ENCODE measurements at regions not wholly inside any gene's neighbourhood (a gene's known extent, or its start where the extent isn't known, plus 50 kb on each side); places are given as distances from the start of the nearest gene placed in this dataset.
A peak's percentile ranks its signal among the peaks of the same experiment; 100 is the strongest.
"Not testable (repeated sequence)": the region's sequence is repeated elsewhere in the genome, so short reads cannot be mapped to it uniquely, and the experiment has no call there.

DNA sequence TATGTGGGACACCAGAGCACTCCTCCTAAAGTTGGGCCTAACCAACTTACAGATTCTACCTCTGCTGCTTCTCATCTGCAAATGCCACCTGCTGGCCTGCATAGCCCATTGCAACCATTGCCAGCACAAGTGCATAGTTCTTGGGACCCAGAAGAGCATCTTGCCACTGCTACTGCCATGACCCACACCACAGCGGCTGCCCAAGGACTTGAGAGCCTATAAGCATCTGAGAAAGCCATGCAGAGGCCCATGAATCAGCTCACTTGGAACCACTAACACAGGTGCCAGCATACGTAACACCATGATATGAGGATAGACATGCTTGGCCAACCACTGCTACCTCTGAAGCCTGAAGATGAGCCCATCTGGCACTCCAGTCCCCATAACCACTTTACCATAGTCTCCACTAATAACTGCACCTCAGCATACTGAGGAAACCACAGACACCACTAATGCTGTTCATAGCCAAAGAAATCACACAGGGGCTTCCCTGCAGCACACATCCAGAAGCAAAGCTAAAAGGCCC, 258.1 kb upstream of the AGTR2 start:
- DNase-seq: no peak

DNA sequence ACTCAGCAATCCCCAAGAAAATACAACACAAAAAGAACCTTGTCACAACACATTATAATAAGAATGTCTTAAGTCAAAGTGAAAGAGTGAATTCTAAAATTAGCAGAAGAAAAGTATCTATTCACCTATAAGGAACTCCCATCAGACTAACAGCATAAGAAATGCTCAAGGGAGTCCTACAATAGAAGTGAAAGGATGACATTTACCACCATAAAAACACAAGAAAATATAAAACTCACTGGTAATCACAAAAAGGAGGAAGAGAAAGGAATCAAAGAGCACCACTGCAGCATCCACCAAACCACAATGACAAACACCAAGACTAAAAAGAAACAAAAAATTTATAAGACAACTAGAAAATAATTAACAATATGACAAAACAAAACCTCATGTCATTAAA, 257.0 kb upstream of the AGTR2 start:
- no peak for DNase-seq

DNA sequence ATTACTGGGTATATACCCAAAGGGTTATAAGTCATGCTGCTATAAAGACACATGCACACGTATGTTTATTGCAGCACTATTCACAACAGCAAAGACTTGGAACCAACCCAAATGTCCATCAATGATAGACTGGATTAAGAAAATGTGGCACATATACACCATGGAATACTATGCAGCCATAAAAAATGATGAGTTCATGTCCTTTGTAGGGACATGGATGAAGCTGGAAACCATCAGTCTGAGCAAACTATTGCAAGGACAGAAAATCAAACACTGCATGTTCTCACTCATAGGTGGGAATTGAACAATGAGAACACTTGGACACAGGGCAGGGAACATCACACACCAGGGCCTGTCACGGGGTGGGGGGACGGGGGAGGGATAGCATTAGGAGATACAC, 254.9 kb upstream of the AGTR2 start:
- DNase-seq: not testable (repeated sequence)

DNA sequence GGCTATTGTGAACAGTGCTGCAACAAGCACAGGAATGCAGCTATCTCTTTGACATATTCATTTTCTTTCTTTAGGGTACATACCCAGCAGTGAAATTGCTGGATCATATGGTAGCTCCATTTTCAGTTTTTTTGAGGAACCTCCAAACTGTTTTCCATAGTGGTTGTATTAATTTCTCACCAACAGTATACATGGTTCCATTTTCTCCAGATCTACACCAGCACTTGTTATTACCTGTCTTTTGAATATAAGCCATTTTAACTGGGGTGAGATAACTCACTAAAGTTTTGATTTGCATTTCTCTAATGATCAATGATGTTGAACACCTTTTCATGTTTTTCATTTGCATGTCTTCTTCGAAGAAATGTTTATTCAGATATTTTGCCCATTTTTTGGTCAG, 241.1 kb upstream of the AGTR2 start:
- no peak for DNase-seq

DNA sequence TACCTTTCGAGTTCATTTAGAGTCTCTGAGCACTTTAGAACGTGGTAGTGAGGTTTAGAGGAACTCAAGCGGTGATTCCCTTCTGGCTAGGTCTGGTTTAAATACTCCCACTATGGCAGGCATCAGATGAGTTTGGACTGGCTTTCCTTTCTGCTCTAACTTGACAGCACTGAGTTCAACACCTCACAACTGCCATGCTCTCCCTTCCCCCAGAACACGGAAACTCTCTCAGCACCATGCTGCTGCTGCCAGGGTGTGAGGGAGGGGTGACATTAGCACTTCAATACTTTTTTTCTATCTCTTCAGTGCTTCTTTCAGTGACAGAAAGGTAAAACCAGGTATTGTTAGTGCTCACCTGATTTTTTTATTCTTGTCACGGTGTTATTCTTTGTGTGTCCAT, 234.5 kb upstream of the AGTR2 start:
- DNase-seq: no peak

DNA sequence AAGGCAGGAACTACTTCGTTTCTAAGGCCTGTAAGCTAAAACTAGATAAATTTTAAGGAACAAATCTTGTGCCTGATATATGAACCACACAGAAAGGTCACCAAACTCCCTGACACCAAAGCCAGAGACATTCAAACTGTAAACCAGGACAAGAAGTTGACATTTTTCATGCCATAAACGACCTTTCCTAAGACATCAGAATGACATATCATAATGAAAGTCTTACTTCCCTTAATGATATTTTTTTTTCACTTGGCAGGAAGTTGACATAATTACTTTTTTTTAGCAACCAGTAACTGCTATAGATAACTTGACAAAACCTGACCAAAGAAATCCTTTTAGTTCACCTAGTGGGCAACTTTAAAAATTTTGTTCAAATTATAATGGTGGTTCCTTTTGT, 231.5 kb upstream of the AGTR2 start:
- no peak for DNase-seq

DNA sequence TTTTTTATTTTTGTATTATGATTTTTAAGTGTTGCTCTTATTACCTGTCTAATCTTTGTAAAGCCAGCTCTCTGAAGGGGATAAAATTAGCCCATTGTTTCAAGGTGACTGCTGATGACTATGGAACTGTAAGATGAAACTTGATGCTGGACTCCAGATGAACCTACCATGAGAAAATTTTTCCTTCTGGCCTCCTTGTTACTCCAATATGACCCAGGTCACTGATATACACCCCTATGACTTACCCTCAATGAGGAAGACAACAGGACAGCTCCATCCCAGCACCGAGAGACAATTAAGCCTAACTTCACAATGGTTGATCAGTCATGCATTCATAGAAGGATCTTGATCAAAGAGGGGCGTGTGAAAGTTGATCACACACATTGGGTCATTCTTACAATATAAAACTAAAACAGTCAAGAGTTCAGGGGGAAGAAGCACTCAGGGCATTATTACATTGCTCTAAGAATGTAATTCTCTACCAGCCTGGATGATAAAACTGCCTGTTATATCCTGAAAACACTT, 230.8 kb upstream of the AGTR2 start:
- DNase-seq: no peak

DNA sequence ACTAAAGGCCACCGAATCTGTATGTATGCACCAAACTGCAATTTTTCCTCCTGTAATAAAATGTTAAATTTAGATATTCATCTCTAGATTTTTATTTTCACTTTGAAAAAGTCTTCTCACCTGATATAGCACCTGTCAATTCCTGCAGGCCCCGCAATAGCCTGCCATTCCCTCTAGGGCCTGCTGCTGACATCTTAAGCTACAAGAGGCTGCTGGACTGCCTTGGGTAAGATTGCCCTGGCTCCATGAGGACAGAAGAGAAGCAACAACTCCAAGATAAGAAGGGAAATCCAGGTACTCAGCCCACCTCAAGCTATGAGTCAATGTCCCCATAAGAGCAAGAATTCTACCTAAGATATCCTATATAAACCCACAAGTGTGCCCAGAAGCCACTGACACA, 230.2 kb upstream of the AGTR2 start:
- DNase-seq: no peak

DNA sequence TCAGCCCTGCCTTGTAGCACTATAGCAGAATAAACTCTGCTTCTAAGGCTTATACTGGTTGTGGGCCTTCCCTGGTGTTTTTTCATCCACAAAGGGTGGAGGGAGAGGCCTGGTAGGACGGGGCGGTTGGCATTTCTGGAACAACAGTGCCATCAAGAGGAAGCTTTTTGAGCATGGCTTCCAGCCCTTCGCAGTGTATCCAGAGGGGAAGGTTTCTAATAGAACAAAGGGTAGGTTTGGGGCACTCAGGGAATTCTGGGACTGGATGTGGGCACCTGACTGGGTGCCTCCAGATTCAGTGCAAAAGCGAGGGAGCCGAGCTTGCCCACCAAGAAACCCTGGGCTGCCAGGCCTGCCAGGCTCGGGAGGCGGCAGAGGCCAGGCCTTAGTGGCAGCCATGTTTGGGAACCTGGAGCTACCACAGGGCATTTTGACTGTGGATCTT, 229.6 kb upstream of the AGTR2 start:
- DNase-seq: no peak

DNA sequence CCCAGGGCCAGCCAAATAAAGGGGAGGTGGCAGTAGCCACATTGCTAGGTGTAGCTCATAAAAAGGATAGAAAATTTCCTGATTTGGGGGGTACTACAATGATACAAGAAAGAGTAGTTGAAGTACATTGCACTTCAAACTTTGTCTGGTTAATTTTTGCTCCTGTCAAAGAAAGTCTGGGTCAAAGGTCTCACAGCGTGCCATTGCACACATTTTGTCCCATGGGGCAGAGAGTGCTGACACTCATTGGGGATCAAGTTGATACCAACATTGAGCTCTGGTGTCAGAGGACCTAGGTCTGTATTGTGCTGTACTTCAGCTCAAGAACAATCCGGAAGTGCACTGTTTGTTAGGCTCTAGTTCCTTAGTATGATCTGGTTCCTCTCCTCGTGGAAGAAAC, 229.2 kb upstream of the AGTR2 start:
- DNase-seq: no peak

DNA sequence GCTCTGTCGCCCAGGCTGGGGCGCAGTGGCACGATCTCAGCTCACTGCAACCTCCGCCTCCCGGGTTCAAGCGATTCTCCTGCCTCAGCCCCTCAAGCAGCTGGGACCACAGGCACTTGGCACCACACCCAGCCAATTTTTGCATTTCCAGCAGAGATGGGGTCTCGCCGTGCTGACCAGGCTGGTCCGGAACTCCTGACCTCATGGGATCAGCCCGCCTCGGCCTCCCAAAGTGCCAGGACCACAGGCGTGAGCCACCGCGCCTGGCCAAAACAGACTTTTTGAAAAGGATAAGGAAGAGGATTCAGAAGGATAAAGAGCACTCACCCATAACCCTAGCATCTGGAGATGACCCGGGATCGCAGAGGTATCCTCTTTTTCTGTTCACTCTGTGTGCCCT, 224.5 kb upstream of the AGTR2 start:
- DNase-seq: no peak

DNA sequence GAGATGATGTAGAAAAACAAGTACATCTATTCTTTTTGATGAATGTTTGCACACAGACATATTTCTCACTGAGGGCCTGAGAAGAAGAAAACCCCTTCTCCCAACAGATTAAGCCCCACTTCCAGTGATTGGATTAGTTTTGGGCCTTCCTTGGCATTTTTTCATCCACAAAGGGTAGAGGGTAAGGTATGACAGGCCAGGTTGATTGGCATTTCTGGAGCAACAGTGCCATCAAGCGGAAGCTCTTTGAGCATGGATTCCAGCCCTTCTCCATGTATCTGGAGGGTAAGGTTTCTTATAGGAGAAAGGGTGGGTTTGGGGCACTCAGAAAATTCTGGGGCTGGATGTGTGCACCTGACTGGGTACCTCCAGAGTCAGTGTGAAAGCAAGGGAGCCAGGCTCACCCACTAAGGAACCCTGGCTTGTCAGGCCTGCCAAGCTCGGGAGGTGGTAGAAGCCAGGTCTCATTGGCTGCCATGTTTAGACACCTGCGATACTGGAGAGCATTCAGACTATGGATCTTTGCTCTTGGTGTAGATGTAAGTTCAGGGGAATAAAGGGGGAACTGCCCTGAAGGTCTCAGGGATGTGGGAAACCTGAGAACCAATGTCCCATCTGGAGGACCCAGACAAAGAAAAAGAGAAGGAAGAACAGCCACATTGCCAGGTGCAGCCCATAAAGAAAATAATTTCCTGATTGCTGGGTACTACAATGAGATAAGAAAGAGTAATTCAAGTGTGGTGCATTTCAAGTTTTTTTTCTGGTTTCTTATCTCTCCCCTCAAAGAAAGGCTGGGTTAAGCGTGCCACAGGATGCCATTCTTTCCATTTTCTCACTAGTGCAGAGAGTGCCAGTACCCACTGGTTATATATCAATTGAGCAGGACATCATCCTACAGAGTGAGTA, 222.3 kb upstream of the AGTR2 start:
- no peak for DNase-seq

DNA sequence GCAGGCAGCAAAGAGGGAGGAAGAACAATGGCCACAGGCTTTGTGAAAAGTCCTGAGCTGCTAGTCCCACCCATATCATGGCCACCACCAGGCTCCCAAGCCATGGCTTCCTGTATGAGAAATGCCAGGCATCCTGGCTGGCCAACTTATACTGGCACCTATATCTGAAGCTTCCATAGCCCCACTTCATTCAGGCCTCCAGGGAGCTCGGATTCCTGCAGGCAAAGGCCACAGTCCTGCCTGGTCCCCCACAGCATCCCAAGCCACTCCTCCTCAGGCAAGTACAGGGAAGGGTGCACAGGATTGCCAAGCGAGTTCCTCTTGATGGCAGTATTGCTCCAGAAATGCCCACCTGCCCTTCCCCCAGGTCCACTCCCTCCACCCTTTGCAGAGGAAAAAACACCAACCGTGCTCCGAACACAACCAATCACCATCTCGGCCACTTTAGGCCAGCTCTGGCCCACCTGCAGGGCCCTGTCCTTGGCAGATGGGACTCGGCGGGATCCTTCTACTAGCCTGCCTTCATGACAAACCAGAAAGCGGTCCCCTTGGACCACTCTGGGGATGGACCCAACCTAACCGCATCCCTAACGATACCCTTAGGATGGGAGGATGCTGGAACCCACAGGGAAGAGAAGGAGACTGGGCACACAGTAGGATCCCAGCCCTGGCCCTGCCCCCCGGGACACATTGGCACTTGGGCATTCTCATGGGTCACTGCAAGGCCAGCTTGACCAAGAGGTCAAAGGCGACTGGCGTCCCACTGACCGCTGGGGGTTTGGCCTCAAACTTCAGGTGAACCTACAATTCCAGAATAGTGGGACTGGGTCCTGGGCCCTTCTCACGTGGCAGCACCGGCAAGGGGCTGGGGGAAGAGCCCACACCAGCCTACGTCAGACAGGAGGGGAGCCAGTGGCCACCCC, 220.4 kb upstream of the AGTR2 start:
- DNase-seq: no peak

DNA sequence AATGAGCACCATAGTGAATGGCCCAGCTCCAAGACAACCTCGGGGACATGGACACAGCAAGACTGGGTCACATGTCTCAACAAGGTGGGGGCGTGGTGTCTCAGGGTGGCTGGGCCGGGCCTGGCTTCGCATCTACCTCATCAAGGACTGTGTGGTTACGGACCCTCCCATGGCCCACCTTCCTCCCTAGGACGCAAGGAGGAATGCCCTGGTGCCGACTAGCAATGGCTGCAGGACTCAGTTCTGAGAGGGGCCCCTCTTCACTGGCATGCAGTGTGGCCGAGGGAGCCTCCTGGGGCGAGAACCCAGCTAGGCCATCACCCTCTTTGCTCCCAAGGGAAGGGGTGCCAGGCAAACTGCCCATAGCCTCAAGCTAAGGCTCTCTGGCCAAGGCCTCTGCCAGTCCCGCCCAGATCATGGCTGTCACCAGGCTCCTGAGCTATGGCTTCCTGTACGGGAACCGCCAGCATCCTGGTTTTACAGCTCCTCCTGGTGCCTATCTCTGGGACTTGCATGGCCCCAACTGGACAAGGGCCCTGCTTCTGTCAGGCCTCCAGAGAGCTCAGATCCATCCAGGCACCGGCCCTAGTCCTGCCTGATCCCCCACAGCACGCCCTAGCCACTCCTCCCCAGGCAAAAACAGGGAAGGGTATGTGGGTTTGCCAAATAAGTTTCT, 218.0 kb upstream of the AGTR2 start:
- DNase-seq: no peak

DNA sequence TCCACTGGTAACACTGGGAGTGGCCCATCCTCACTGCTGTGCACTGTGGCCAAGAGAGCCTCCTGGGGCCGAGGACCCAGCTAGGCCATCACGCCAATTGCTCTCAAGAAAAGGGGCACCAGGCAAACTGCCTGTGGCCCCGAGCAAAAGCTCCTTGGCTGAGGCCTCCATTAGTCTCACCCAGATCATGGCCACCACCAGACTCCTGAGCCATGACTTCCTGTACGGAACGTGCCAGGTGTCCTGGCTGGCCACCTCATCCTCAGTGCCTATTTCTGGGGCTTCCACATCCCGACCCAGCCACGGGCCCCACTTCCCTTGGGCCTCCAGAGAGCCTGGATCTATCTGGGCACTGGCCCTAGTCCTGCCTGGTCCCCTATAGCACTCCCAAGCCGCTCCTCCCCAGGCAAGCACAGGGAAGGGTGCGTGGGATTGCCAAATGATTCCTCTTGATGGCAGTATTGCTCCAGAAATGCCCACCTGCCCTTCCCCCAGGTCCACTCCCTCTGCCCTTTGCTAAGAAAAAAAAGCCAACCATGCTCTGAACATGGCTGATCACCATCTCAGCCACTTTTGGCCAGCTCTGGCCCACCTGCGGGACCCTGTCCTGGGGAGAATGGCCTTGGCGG, 212.6 kb upstream of the AGTR2 start:
- no peak for DNase-seq

DNA sequence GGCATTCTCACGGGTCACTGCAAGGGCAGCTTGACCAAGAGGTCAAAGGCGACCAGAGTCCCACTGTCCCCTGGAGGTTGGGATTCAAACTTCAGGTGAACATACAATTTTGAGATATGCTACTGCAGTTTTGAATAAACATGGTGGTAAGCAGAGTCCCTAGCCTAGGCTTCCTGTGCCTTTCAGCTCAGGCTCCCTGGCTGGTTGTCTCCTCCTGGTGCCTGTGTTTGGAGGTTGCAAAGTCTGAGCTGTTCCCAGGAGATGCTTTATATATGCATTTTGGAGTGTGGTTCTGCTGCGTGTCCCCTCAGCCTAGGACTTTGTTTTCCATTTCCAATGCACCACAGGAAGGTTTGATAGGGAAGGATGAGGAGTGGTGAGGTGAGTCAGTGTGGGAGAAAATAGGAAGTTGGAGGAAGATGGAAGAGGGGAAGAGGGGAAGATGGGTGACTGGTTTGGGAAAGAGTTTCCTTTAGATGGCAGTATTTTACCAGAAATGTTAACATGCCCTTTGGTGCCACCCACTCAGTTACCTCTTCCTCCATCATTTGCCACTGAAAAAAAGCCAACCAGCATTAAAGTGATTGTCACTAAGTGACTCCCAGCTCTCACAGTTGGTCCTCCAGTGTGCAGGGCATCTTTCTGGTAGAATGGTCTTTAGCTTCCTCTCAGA, 211.7 kb upstream of the AGTR2 start:
- DNase-seq: no peak

DNA sequence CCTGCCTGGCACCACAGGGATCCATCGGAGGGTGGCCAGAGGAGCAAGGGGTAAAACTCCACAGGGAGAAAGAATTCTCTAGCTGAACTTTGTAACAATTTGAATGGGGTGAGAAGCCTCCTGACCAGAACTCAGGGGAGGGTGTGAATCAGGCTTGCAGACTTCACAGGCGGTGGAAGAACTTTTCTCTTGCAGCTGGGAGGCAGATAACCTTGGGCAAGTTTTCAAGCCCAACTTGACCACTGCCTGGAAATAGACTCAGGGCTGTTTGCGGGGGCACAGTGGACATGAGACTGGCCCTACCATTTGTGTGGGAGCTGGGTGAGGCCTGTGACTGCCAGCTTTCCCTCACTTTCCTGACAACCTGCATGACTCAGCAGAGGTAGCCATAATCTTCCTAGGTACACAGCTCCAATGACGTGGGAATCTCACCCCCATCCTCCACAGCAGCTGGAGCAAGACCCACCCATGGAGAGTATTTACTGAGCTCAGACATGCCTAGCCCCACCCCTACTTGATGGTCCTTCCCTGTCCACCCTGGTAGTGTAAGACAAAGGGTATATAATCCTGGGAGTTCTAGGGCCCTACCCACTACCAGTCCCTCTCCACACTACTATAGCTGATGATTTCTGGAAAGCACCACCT, 210.0 kb upstream of the AGTR2 start:
- no peak for DNase-seq

DNA sequence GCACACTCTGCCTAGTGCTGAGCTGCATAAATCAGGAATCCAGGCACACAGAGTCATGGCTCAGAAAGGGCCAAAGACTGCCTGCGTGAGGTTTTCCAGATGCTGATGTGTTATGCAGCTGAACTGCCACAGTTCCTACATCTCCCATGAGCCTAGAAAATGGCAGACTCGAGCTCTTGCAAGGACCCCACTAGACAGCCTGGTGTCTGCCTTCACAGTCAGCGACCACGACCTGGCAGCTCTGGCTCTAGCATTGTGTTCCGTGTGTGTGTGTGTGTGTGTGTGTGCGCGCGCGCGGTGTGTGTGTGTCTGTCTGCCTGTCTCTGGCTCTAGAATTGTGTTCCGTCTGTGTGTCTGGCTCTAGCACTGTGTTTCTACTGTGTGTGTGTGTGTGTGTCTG, 203.6 kb upstream of the AGTR2 start:
- no peak for DNase-seq

DNA sequence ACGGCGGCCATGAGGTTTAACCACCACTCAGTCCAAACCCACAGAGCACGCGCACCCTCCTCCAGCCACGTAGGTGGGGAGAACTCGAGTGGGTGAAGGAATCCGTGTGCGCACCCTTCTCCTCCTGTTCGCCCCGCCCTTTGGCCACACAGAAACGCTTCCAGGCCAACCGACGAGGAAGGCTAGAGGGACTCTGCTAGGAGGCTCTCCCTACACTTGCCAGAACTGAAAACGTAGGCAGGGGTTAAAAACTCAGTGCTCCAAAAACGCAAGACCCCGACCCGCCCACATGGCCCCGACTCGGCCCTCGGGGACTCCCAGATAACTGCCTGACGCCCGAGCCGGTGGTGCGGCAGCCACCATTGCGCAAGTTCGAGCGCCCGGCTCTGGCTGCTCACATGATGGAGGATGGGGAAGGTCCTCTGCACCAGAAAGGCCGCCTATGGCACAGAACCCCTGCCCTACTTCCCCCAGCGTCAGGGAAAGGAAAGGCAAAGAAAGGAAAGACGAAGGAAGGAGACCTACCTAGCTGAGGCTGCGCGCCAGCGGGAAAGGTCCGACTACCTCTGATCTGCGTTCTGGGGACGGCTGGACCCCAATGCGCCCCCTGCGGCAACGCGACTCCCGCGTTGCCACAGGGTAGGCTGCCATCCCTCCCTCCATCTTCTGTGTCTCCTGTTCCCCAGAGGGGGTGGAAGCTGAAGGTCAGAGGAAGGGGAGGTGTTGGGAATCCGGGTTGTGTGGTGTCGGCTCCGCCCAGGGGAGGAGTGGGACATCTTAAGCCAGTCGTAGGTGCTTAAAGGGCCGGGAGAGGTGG, 201.9 kb upstream of the AGTR2 start:
- peak; percentile 63 for DNase-seq

DNA sequence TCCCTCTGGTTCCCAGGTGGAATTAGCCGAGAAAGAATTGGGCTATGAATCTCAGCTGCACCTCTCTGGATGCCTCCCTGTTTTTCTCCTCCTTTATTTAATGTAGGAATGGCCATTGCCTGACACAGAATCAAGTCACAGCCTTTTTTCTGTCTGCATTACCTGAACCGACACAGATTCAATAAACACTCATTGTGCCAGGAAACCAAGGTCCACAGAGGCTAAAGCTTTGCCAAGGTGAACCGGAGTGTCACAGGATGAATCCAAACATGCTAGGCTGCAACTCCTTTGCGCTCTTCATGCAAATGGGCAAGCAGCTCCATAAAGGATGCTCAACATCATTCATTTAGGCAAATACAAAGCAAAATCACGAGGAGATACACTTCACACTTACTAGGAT, 199.8 kb upstream of the AGTR2 start:
- DNase-seq: no peak
